ENCODE measurements at regions not wholly inside any gene's neighbourhood (a gene's known extent, or its start where the extent isn't known, plus 50 kb on each side); places are given as distances from the start of the nearest gene placed in this dataset.
"Not testable (repeated sequence)": the region's sequence is repeated elsewhere in the genome, so short reads cannot be mapped to it uniquely, and the experiment has no call there.

DNA sequence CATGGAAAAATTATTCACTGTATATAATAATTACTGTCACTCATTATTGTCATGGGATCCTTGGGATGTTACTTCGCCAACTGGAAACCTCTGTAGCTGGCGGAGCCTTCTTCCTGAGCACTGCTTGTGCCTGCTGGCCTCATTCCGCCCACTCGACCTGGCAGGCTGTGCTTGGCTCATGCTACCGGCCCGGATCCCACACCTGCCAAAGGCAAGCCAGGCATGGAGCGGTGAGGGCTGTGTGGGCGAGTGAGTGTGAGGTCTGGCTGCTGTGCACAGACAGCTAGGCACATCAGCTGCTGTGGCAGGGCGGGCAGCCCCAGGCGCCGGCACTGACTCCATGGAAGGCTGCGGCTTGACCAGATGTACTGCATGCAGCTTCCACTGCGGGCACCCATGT lies 78.4 kb downstream of the DISP1 start:
- H3K36me3 ChIP-seq (ENCODE audit: control insufficient read depth, insufficient read depth, low read length): no peaks in the 10 kb centered on the region
- H3K4me1 ChIP-seq (ENCODE audit: control insufficient read depth, insufficient read depth, low read length): no peaks in the 10 kb centered on the region
- no peak overlapping the region for H3K27ac ChIP-seq (ENCODE audit: low read depth, low read length)
- H3K4me3 ChIP-seq (ENCODE audit: low read depth, low read length): no peak overlapping the region
- peaks cover 5% of the 10 kb centered on the region; the same call in 1 of the 2 replicates for H3K9me3 ChIP-seq (ENCODE audit: control insufficient read depth, insufficient read depth, low read depth, low read length)
- no peaks in the 10 kb centered on the region for H3K27me3 ChIP-seq (ENCODE audit: control insufficient read depth, insufficient read depth, low read length)
- H3K9ac ChIP-seq (ENCODE audit: low read length): no peak overlapping the region

- Histone ChIP-seq H3K4me1 (ENCODE audit: control insufficient read depth, insufficient read depth, low read length) (no peaks in the 10 kb centered on the region), H3K9ac (ENCODE audit: low read length) (no peak overlapping the region), H3K36me3 (ENCODE audit: control insufficient read depth, insufficient read depth, low read length) (no peaks in the 10 kb centered on the region), H3K9me3 (ENCODE audit: control insufficient read depth, insufficient read depth, low read depth, low read length) (peaks cover 5% of the 10 kb centered on the region; the same call in 1 of the 2 replicates), H3K4me3 (ENCODE audit: low read depth, low read length) (no peak overlapping the region), H3K27ac (ENCODE audit: low read depth, low read length) (no peak overlapping the region), H3K27me3 (ENCODE audit: control insufficient read depth, insufficient read depth, low read length) (no peaks in the 10 kb centered on the region)
Measured at GRCh38 chr1:222894331-222894730, 79.5 kb downstream of the DISP1 start.

GRCh38 chr1:222896630-222897526 lies 82.0 kb downstream of the DISP1 start:
- no peak overlapping the region for H3K9ac ChIP-seq (ENCODE audit: low read length)

GRCh38 chr1:222897527-222898190 lies 82.8 kb downstream of the DISP1 start:
- Histone ChIP-seq H3K4me1 (ENCODE audit: control insufficient read depth, insufficient read depth, low read length) (no peaks in the 10 kb centered on the region), H3K4me3 (ENCODE audit: low read depth, low read length) (no peak overlapping the region), H3K36me3 (ENCODE audit: control insufficient read depth, insufficient read depth, low read length) (no peaks in the 10 kb centered on the region), H3K9me3 (ENCODE audit: control insufficient read depth, insufficient read depth, low read depth, low read length) (peaks cover 5% of the 10 kb centered on the region; the same call in 1 of the 2 replicates), H3K27ac (ENCODE audit: low read depth, low read length) (no peak overlapping the region), H3K27me3 (ENCODE audit: control insufficient read depth, insufficient read depth, low read length) (no peaks in the 10 kb centered on the region), H3K9ac (ENCODE audit: low read length) (no peak overlapping the region)

More at GRCh38 chr1:222896630-222897526, 82.0 kb downstream of the DISP1 start:
- Histone ChIP-seq H3K4me3 (ENCODE audit: low read depth, low read length) (no peak overlapping the region), H3K27ac (ENCODE audit: low read depth, low read length) (no peak overlapping the region), H3K36me3 (ENCODE audit: control insufficient read depth, insufficient read depth, low read length) (no peaks in the 10 kb centered on the region), H3K4me1 (ENCODE audit: control insufficient read depth, insufficient read depth, low read length) (no peaks in the 10 kb centered on the region), H3K27me3 (ENCODE audit: control insufficient read depth, insufficient read depth, low read length) (no peaks in the 10 kb centered on the region), H3K9me3 (ENCODE audit: control insufficient read depth, insufficient read depth, low read depth, low read length) (peaks cover 5% of the 10 kb centered on the region; the same call in 1 of the 2 replicates)

DNA sequence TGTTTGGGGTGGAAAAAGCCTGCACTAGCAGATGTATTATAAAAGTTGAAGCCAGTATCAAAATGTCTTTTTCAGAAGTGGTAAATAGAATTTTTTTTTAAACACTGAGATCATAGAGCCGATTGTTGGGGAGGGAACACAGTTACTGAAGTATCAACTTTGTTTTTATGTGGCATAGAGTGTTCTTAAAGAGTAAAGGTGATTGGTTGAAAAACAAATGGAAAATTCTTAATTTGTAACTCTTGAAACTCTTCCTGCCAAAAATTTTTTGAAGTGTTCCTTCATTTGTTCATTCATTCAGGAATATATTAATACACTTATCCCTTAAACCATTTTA lies 83.3 kb downstream of the DISP1 start:
- no peak overlapping the region for H3K9ac ChIP-seq (ENCODE audit: low read length)
- no peaks in the 10 kb centered on the region for H3K36me3 ChIP-seq (ENCODE audit: control insufficient read depth, insufficient read depth, low read length)
- H3K27me3 ChIP-seq (ENCODE audit: control insufficient read depth, insufficient read depth, low read length): no peaks in the 10 kb centered on the region
- peaks cover 5% of the 10 kb centered on the region; the same call in 1 of the 2 replicates for H3K9me3 ChIP-seq (ENCODE audit: control insufficient read depth, insufficient read depth, low read depth, low read length)
- no peak overlapping the region for H3K4me3 ChIP-seq (ENCODE audit: low read depth, low read length)
- H3K4me1 ChIP-seq (ENCODE audit: control insufficient read depth, insufficient read depth, low read length): no peaks in the 10 kb centered on the region
- H3K27ac ChIP-seq (ENCODE audit: low read depth, low read length): no peak overlapping the region

GRCh38 chr1:222899471-222899870 lies 84.6 kb downstream of the DISP1 start:
- Histone ChIP-seq H3K36me3 (ENCODE audit: control insufficient read depth, insufficient read depth, low read length) (no peaks in the 10 kb centered on the region), H3K9me3 (ENCODE audit: control insufficient read depth, insufficient read depth, low read depth, low read length) (no peaks in the 10 kb centered on the region), H3K4me3 (ENCODE audit: low read depth, low read length) (no peak overlapping the region), H3K27me3 (ENCODE audit: control insufficient read depth, insufficient read depth, low read length) (no peaks in the 10 kb centered on the region), H3K9ac (ENCODE audit: low read length) (no peak overlapping the region), H3K27ac (ENCODE audit: low read depth, low read length) (no peak overlapping the region), H3K4me1 (ENCODE audit: control insufficient read depth, insufficient read depth, low read length) (no peaks in the 10 kb centered on the region)

DNA sequence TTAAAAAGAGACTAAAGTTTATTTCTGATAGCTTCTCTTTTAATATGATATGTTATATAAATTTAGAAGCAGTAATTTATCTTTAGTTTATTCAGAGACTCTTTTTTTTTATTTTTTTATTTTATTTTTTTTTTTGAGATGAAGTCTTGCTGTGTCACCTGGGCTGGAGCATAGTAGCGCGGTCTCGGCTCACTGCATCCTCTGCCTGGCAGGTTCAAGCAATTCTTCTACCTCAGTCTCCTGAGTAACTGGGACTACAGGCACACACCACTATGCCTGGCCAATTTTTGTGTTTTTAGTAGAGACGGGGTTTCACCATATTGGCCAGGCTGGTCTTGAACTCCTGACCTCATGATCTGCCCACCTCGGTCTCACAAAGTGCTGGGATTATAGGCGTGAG lies 89.6 kb downstream of the DISP1 start:
- Histone ChIP-seq H3K36me3 (ENCODE audit: control insufficient read depth, insufficient read depth, low read length) (no peaks in the 10 kb centered on the region), H3K27me3 (ENCODE audit: control insufficient read depth, insufficient read depth, low read length) (no peaks in the 10 kb centered on the region), H3K4me3 (ENCODE audit: low read depth, low read length) (no peak overlapping the region), H3K4me1 (ENCODE audit: control insufficient read depth, insufficient read depth, low read length) (no peaks in the 10 kb centered on the region), H3K9ac (ENCODE audit: low read length) (no peak overlapping the region), H3K9me3 (ENCODE audit: control insufficient read depth, insufficient read depth, low read depth, low read length) (no peaks in the 10 kb centered on the region), H3K27ac (ENCODE audit: low read depth, low read length) (no peak overlapping the region)

- H3K27ac ChIP-seq (ENCODE audit: low read depth, low read length): no peak overlapping the region
- no peaks in the 10 kb centered on the region for H3K36me3 ChIP-seq (ENCODE audit: control insufficient read depth, insufficient read depth, low read length)
- H3K9me3 ChIP-seq (ENCODE audit: control insufficient read depth, insufficient read depth, low read depth, low read length): no peaks in the 10 kb centered on the region
- no peak overlapping the region for H3K9ac ChIP-seq (ENCODE audit: low read length)
- H3K4me3 ChIP-seq (ENCODE audit: low read depth, low read length): no peak overlapping the region
- no peaks in the 10 kb centered on the region for H3K27me3 ChIP-seq (ENCODE audit: control insufficient read depth, insufficient read depth, low read length)
- H3K4me1 ChIP-seq (ENCODE audit: control insufficient read depth, insufficient read depth, low read length): no peaks in the 10 kb centered on the region
Measured at GRCh38 chr1:222905151-222905550, 90.3 kb downstream of the DISP1 start.

DNA sequence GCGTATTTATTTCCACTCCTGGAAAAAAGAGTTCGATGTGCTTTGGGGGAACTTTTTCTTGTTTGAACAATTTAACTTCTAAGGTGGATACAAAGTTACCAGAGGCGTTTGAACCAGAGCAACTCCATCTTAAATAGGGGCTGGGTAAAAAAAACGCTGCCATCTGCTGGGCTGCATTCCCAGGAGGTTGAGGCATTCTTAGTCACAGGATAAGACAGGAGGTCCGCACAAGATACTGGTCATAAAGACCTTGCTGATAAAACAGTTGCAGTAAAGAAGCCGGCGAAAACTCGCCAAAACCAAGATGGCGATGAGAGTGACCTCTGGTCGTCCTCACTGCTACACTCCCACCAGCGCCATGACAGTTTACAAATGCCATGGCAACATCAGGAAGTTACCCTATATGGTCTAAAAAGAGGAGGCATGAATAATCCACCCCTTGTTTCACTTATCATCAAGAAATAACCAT lies 91.5 kb downstream of the DISP1 start:
- not testable (repeated sequence) for H3K36me3 ChIP-seq (ENCODE audit: control insufficient read depth, insufficient read depth, low read length); H3K9ac ChIP-seq (ENCODE audit: low read length); H3K4me3 ChIP-seq (ENCODE audit: low read depth, low read length); H3K4me1 ChIP-seq (ENCODE audit: control insufficient read depth, insufficient read depth, low read length); H3K27ac ChIP-seq (ENCODE audit: low read depth, low read length); H3K27me3 ChIP-seq (ENCODE audit: control insufficient read depth, insufficient read depth, low read length); H3K9me3 ChIP-seq (ENCODE audit: control insufficient read depth, insufficient read depth, low read depth, low read length)

DNA sequence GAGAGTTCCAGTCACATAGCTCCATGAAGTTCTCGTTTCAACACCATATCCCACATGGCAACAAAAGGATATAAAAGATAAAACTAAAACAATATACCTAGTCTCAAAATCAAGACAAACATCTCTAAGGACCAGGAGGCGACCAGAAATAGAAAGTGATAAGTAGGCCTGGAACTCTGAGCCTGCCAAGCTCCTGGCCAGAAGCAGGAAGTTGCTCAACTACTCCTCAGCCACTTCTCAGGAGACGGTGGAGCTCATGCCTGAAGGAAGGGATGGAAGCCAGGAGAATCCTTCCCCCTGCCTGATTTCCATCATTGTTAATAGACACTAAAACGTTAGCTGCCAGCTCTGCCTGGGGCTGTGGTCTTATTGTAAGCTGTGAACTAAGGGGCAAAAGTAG lies 94.7 kb downstream of the DISP1 start:
- Histone ChIP-seq H3K27me3 (ENCODE audit: control insufficient read depth, insufficient read depth, low read length) (no peaks in the 10 kb centered on the region), H3K4me3 (ENCODE audit: low read depth, low read length) (no peak overlapping the region), H3K36me3 (ENCODE audit: control insufficient read depth, insufficient read depth, low read length) (no peaks in the 10 kb centered on the region), H3K9me3 (ENCODE audit: control insufficient read depth, insufficient read depth, low read depth, low read length) (no peaks in the 10 kb centered on the region), H3K4me1 (ENCODE audit: control insufficient read depth, insufficient read depth, low read length) (no peaks in the 10 kb centered on the region), H3K9ac (ENCODE audit: low read length) (no peak overlapping the region), H3K27ac (ENCODE audit: low read depth, low read length) (no peak overlapping the region)

DNA sequence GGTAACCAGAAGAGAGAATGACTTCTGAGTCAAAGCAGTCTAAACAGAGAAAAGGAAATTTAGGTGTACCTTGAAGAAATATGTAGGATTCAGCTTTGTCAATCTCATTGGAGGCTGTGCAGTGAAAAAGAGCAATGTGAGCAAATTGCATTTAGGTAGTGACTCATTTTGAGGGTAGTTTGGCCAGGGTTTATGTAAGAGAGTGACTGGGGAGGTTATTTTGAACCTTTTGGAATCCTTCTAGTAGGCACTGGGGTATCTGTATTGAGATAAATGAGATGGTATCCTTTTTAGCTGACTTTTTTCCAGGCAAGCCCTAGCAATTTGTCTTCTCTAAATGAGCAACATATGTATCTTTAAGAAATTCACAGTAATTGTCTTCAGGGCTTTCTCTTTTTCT lies 95.9 kb downstream of the DISP1 start:
- no peaks in the 10 kb centered on the region for H3K9me3 ChIP-seq (ENCODE audit: control insufficient read depth, insufficient read depth, low read depth, low read length)
- H3K4me1 ChIP-seq (ENCODE audit: control insufficient read depth, insufficient read depth, low read length): no peaks in the 10 kb centered on the region
- H3K27me3 ChIP-seq (ENCODE audit: control insufficient read depth, insufficient read depth, low read length): no peaks in the 10 kb centered on the region
- no peak overlapping the region for H3K27ac ChIP-seq (ENCODE audit: low read depth, low read length)
- no peak overlapping the region for H3K4me3 ChIP-seq (ENCODE audit: low read depth, low read length)
- H3K9ac ChIP-seq (ENCODE audit: low read length): no peak overlapping the region
- H3K36me3 ChIP-seq (ENCODE audit: control insufficient read depth, insufficient read depth, low read length): no peaks in the 10 kb centered on the region

All from HUES6 (cell line).